KBM-7 (cell line): ENCODE measurements at regions not wholly inside any gene's neighbourhood (a gene's known extent, or its start where the extent isn't known, plus 50 kb on each side); places are given as distances from the start of the nearest gene placed in this dataset.
A peak's percentile ranks its signal among the peaks of the same experiment; 100 is the strongest.

ENCODE experiments used
- DNase-seq: peaks from one replicate; pipeline ENCODE4 v3.0.0-alpha.2; 2015
- in situ Hi-C: fragments of 300-500 bp; cut with MboI; formaldehyde crosslinking; loops from 2 replicates; pipeline ENCODE4 v1.14.3; 2020; ENCODE audit warnings: low sequenced_read_pairs, low pct_unique_long_range_greater_than_20kb, mixed read lengths

GRCh38 chr1:108028841-108029388 lies 63.9 kb upstream of the VAV3 start:
- peak; percentile 68 for DNase-seq
- in situ Hi-C loops = no loop called here

- peak; percentile 52 for DNase-seq
- in situ Hi-C loops = no loop called here
Observed at GRCh38 chr1:108027389-108027788, 62.4 kb upstream of the VAV3 start.

GRCh38 chr1:108017698-108018097 lies 52.7 kb upstream of the VAV3 start:
- in situ Hi-C loops = no loop called here
- DNase-seq = no peak

- peak; percentile 98 for DNase-seq
- in situ Hi-C loops = no loop called here
Observed at GRCh38 chr1:108016451-108016920, 51.5 kb upstream of the VAV3 start.
